ENCODE measurements at regions not wholly inside any gene's neighbourhood (a gene's known extent, or its start where the extent isn't known, plus 50 kb on each side); places are given as distances from the start of the nearest gene placed in this dataset.

- TF ChIP-seq TAF1 (IDR thresholded peaks at IDR 0.05; ENCODE audit: low read depth) (no peak), TEAD4 (IDR thresholded peaks at IDR 0.05) (no peak)
Observed at GRCh38 chr6:69489970-69490369, 306.8 kb downstream of the LMBRD1 start.

GRCh38 chr6:69487688-69488087, 309.1 kb downstream of the LMBRD1 start:
- peak; percentile 48 for TF ChIP-seq RAD21 (IDR thresholded peaks at IDR 0.05; ENCODE audit: low read depth)
- TF ChIP-seq EGR1 (IDR thresholded peaks at IDR 0.05), result no peak
- no peak for TF ChIP-seq FOXM1 (IDR thresholded peaks at IDR 0.05; ENCODE audit: borderline replicate concordance, low read depth)
- TF ChIP-seq TAF1 (IDR thresholded peaks at IDR 0.05; ENCODE audit: low read depth), result no peak
- no peak for TF ChIP-seq REST (IDR thresholded peaks at IDR 0.05; ENCODE audit: low read depth)

GRCh38 chr6:69466979-69467570, 329.7 kb downstream of the LMBRD1 start:
- TF ChIP-seq ZBTB7A (IDR thresholded peaks at IDR 0.05; ENCODE audit: low read depth) (no peak), TCF12 (IDR thresholded peaks at IDR 0.05; ENCODE audit: low read depth) (no peak), EP300 (IDR thresholded peaks at IDR 0.05; ENCODE audit: borderline replicate concordance) (no peak), FOXM1 (IDR thresholded peaks at IDR 0.05; ENCODE audit: borderline replicate concordance, low read depth) (no peak), MAX (IDR thresholded peaks at IDR 0.05) (no peak), REST (IDR thresholded peaks at IDR 0.05; ENCODE audit: low read depth) (no peak), USF1 (IDR thresholded peaks at IDR 0.05) (no peak), RAD21 (IDR thresholded peaks at IDR 0.05; ENCODE audit: low read depth) (no peak), TAF1 (IDR thresholded peaks at IDR 0.05; ENCODE audit: low read depth) (no peak), NFIC (IDR thresholded peaks at IDR 0.05) (no peak), YY1 (IDR thresholded peaks at IDR 0.05; ENCODE audit: low read depth) (no peak), CREB1 (IDR thresholded peaks at IDR 0.05; ENCODE audit: low read depth) (no peak), EGR1 (IDR thresholded peaks at IDR 0.05) (no peak), CEBPB (IDR thresholded peaks at IDR 0.05) (no peak), TEAD4 (IDR thresholded peaks at IDR 0.05) (no peak)

- TF ChIP-seq REST (IDR thresholded peaks at IDR 0.05; ENCODE audit: low read depth), result no peak
- TF ChIP-seq TCF12 (IDR thresholded peaks at IDR 0.05; ENCODE audit: low read depth), result no peak
- TF ChIP-seq EGR1 (IDR thresholded peaks at IDR 0.05), result no peak
- no peak for TF ChIP-seq FOXM1 (IDR thresholded peaks at IDR 0.05; ENCODE audit: borderline replicate concordance, low read depth)
- no peak for TF ChIP-seq YY1 (IDR thresholded peaks at IDR 0.05; ENCODE audit: low read depth)
- TF ChIP-seq TEAD4 (IDR thresholded peaks at IDR 0.05), result no peak
- no peak for TF ChIP-seq TAF1 (IDR thresholded peaks at IDR 0.05; ENCODE audit: low read depth)
- no peak for TF ChIP-seq CREB1 (IDR thresholded peaks at IDR 0.05; ENCODE audit: low read depth)
- no peak for TF ChIP-seq NFIC (IDR thresholded peaks at IDR 0.05)
Observed at GRCh38 chr6:69465866-69466265, 330.9 kb downstream of the LMBRD1 start.

- TF ChIP-seq TAF1 (IDR thresholded peaks at IDR 0.05; ENCODE audit: low read depth) (no peak), EGR1 (IDR thresholded peaks at IDR 0.05) (no peak), CEBPB (IDR thresholded peaks at IDR 0.05) (no peak)
Observed at GRCh38 chr6:69456086-69456485, 340.7 kb downstream of the LMBRD1 start.

GRCh38 chr6:69449887-69450286, 346.9 kb downstream of the LMBRD1 start:
- TF ChIP-seq TEAD4 (IDR thresholded peaks at IDR 0.05), result no peak
- no peak for TF ChIP-seq RAD21 (IDR thresholded peaks at IDR 0.05; ENCODE audit: low read depth)
- TF ChIP-seq EP300 (IDR thresholded peaks at IDR 0.05; ENCODE audit: borderline replicate concordance), result no peak
- no peak for TF ChIP-seq TAF1 (IDR thresholded peaks at IDR 0.05; ENCODE audit: low read depth)
